Effector memory CD8-positive, alpha-beta T cell (primary cell): ENCODE measurements at regions not wholly inside any gene's neighbourhood (a gene's known extent, or its start where the extent isn't known, plus 50 kb on each side); places are given as distances from the start of the nearest gene placed in this dataset.
"Not testable (repeated sequence)": the region's sequence is repeated elsewhere in the genome, so short reads cannot be mapped to it uniquely, and the experiment has no call there.

Experiments
- ATAC-seq: fragments of 150-1000 bp; cut with Tn5 transposase; replicated peaks from 2 replicates; pipeline ENCODE4 v1.10.0; 2021; ENCODE audit warnings: mild to moderate bottlenecking, moderate library complexity
- DNase-seq, 3 experiments: peaks; one replicate each; pipeline ENCODE4 v3.0.0; 2021
- H3K27ac Mint-ChIP-seq, 2 donors: one replicate each; pipeline ENCODE4 v1.8.0; 2022; ENCODE audit warnings: mild to moderate bottlenecking in 2 of 2, mixed read lengths in 2 of 2, moderate library complexity in 2 of 2
- H3K27me3 Mint-ChIP-seq, 2 donors: one replicate each; pipeline ENCODE4 v1.8.0; 2022; ENCODE audit warnings: mixed read lengths in 2 of 2
- H3K36me3 Mint-ChIP-seq: one replicate; pipeline ENCODE4 v1.8.0; 2022; ENCODE audit warnings: mild to moderate bottlenecking, moderate library complexity, mixed read lengths; ENCODE audit not compliant: insufficient read depth
- H3K4me1 Mint-ChIP-seq, 2 donors: one replicate each; pipeline ENCODE4 v1.8.0; 2022; ENCODE audit warnings: low read depth in 2 of 2, mixed read lengths in 2 of 2
- H3K4me3 Mint-ChIP-seq, 2 donors: one replicate each; pipeline ENCODE4 v1.8.0; 2022; ENCODE audit warnings: mild to moderate bottlenecking in 2 of 2, mixed read lengths in 2 of 2, moderate library complexity in 2 of 2
- H3K9me3 Mint-ChIP-seq, 2 donors: one replicate each; pipeline ENCODE4 v1.8.0; 2022; ENCODE audit warnings: mixed read lengths in 2 of 2

- Mint-ChIP-seq H3K27me3 (peaks cover 5 to 8% of the 10 kb centered on the region in 2 donors), H3K36me3 (no peaks in the 10 kb centered on the region), H3K4me1 (peaks cover 0 to 1% of the 10 kb centered on the region in 2 donors), H3K27ac (no peak overlapping the region), H3K9me3 (no peaks in the 10 kb centered on the region), H3K4me3 (no peak overlapping the region)
- no peak for ATAC-seq
- no peak for DNase-seq
Measured at GRCh38 chr14:66009089-66009488, 477.1 kb upstream of the CCDC196 start.

GRCh38 chr14:66010695-66011094 lies 475.5 kb upstream of the CCDC196 start:
- no peak for DNase-seq
- no peak overlapping the region for H3K4me3 Mint-ChIP-seq
- H3K36me3 Mint-ChIP-seq = no peaks in the 10 kb centered on the region
- H3K27ac Mint-ChIP-seq = no peak overlapping the region
- peaks cover 7 to 8% of the 10 kb centered on the region in 2 donors for H3K27me3 Mint-ChIP-seq
- no peak for ATAC-seq
- H3K9me3 Mint-ChIP-seq = no peaks in the 10 kb centered on the region
- H3K4me1 Mint-ChIP-seq = no peaks in the 10 kb centered on the region

DNA sequence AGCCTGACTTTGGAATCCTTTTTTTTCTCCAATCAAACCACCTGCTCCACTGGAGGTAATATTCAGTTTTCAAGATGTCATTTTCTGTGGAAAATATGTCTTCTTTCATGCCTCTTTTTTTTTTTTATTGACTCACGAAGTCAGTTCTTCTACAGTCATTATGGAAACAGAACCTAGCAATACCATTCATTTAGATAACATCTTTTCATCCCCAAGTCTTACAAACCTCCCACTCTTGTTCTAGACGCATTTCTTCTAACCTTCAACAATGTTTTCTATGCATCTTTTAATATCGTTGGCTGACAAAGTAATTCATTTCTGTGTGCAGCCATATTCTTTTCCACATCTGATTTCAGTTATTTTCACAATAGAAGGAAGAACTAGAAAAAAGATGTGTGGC lies 474.3 kb upstream of the CCDC196 start:
- peak overlapping the region in 1 of 2 donors; percentile 2 for H3K27ac Mint-ChIP-seq
- no peak for ATAC-seq
- H3K36me3 Mint-ChIP-seq = no peaks in the 10 kb centered on the region
- H3K4me1 Mint-ChIP-seq = no peaks in the 10 kb centered on the region
- H3K27me3 Mint-ChIP-seq = peaks cover 8 to 19% of the 10 kb centered on the region in 2 donors
- no peaks in the 10 kb centered on the region for H3K9me3 Mint-ChIP-seq
- H3K4me3 Mint-ChIP-seq = no peak overlapping the region
- DNase-seq = no peak

DNA sequence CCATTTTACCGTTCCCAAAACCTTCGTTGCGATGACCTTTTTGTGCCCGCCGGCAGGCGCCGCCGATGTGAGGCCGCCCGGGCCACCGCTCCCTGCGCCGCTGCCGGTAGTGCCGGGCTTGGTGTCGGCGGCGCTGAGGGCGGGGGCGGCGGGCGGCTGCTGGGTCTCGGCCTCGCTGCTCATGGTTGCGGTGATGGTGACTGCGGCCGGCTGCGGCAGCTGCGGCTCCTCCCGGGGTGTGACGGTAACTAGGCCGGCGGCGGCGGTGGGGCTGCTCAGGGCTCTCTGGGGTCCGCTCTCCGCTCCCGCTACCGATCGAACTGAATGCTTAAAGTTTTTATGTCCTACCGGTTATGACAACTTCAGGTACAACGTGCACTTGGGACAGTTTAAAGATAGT lies 472.6 kb upstream of the CCDC196 start:
- ATAC-seq, H3K9me3 Mint-ChIP-seq, H3K4me3 Mint-ChIP-seq, DNase-seq, H3K4me1 Mint-ChIP-seq, H3K36me3 Mint-ChIP-seq, H3K27ac Mint-ChIP-seq: not testable (repeated sequence)
- H3K27me3 Mint-ChIP-seq = peaks cover 19 to 27% of the 10 kb centered on the region in 2 donors

DNA sequence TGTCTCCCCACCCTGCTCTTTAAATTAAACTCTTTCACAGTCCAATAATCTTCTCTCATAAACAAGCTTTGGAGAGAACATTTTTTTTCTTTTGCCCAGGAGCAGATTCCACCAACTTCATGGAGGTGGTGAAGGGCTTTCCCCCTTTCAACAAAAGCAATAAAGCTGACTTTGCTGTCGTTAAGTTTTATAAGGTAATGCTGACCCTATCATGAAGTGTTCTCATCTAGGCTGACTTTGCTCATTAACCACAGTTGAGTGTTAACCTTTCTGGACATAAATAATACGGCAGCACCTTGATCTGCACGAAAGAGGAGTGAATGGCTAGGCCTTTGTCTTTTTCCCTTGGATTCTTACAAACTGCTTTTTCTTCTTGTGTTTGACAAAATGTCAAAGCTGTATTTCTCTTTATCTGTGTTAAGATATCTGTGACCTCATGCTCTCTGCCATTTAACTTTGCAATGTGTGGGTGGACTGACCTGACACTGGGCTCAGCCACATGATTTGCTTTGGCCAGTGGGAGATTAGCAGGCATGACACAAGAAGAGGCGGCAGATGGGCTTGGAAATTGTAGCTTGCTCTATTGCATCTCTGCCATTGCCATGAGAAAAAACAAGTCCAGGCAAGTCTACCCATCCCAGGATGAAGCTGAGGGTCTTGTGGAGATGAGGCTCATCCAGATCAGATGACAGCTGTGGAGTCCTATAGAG lies 470.9 kb upstream of the CCDC196 start:
- Mint-ChIP-seq H3K4me3 (no peak overlapping the region), H3K27ac (no peak overlapping the region), H3K9me3 (no peaks in the 10 kb centered on the region), H3K4me1 (no peaks in the 10 kb centered on the region), H3K27me3 (peaks cover 17 to 23% of the 10 kb centered on the region in 2 donors), H3K36me3 (no peaks in the 10 kb centered on the region)
- ATAC-seq = no peak
- no peak for DNase-seq

- Mint-ChIP-seq H3K27ac (no peak overlapping the region), H3K36me3 (no peaks in the 10 kb centered on the region), H3K4me3 (no peak overlapping the region), H3K4me1 (no peaks in the 10 kb centered on the region), H3K27me3 (peaks cover 16 to 23% of the 10 kb centered on the region in 2 donors), H3K9me3 (no peaks in the 10 kb centered on the region)
- ATAC-seq (no peak), DNase-seq (no peak)
Measured at GRCh38 chr14:66017927-66018326, 468.2 kb upstream of the CCDC196 start.

- peak overlapping the region in 1 of 2 donors; percentile 19 for H3K27ac Mint-ChIP-seq
- H3K4me1 Mint-ChIP-seq = no peaks in the 10 kb centered on the region
- no peak for DNase-seq
- no peaks in the 10 kb centered on the region for H3K9me3 Mint-ChIP-seq
- no peaks in the 10 kb centered on the region for H3K36me3 Mint-ChIP-seq
- H3K4me3 Mint-ChIP-seq = no peak overlapping the region
- peaks cover 4 to 10% of the 10 kb centered on the region in 2 donors for H3K27me3 Mint-ChIP-seq
- ATAC-seq = no peak
Measured at GRCh38 chr14:66022526-66022925, 463.6 kb upstream of the CCDC196 start.

GRCh38 chr14:66025779-66026178 lies 460.4 kb upstream of the CCDC196 start:
- H3K9me3 Mint-ChIP-seq = peaks cover 0 to 7% of the 10 kb centered on the region in 2 donors
- H3K27me3 Mint-ChIP-seq = peaks cover 12 to 19% of the 10 kb centered on the region in 2 donors
- no peaks in the 10 kb centered on the region for H3K36me3 Mint-ChIP-seq
- no peak for ATAC-seq
- H3K4me1 Mint-ChIP-seq = no peaks in the 10 kb centered on the region
- DNase-seq = no peak
- H3K4me3 Mint-ChIP-seq = no peak overlapping the region
- H3K27ac Mint-ChIP-seq = no peak overlapping the region

DNA sequence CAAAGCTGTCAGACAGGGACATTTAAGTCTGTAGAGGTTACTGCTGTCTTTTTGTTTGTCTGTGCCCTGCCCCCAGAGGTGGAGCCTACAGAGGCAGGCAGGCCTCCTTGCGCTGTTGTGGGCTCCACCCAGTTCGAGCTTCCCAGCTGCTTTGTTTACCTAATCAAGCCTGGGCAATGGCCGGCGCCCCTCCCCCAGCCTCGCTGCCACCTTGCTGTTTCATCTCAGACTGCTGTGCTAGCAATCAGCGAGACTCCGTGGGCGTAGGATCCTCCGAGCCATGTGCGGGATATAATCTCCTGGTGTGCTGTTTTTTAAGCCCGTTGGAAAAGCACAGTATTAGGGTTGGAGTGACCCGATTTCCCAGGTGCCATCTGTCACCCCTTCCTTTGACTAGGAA lies 454.2 kb upstream of the CCDC196 start:
- not testable (repeated sequence) for DNase-seq, H3K36me3 Mint-ChIP-seq, H3K4me1 Mint-ChIP-seq, H3K9me3 Mint-ChIP-seq, H3K4me3 Mint-ChIP-seq, ATAC-seq, H3K27ac Mint-ChIP-seq
- H3K27me3 Mint-ChIP-seq = peaks cover 59 to 60% of the 10 kb centered on the region in 2 donors

GRCh38 chr14:66032800-66033199 lies 453.4 kb upstream of the CCDC196 start:
- Mint-ChIP-seq H3K27ac (no peak overlapping the region), H3K27me3 (peaks cover 59 to 61% of the 10 kb centered on the region in 2 donors), H3K4me1 (no peaks in the 10 kb centered on the region), H3K4me3 (no peak overlapping the region), H3K9me3 (peaks cover 2 to 7% of the 10 kb centered on the region in 2 donors), H3K36me3 (peaks cover 2% of the 10 kb centered on the region)
- DNase-seq (no peak), ATAC-seq (no peak)

DNA sequence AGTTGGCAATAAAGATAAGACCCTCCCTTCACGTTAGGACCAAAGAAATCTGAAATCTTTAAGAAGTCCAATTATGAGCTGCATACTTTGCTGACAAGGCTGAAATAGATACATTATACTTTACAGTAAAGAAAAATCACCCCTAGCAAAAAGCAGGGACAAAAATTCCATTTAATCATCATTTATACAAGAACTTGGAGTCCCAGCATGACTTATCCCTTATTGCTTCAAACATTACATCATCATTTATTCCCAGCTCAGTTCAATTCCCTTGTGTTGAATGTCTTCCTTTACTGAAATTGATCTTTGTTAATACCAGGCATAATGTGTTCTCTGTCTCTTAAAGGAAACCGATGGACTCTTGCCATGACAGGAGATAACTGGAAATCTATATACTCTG lies 449.6 kb upstream of the CCDC196 start:
- Mint-ChIP-seq H3K27me3 (peaks cover 49 to 50% of the 10 kb centered on the region in 2 donors), H3K9me3 (peaks cover 0 to 2% of the 10 kb centered on the region in 2 donors), H3K36me3 (peaks cover 2% of the 10 kb centered on the region), H3K27ac (no peak overlapping the region), H3K4me1 (no peaks in the 10 kb centered on the region), H3K4me3 (no peak overlapping the region)
- no peak for ATAC-seq
- no peak for DNase-seq

- peaks cover 2% of the 10 kb centered on the region for H3K36me3 Mint-ChIP-seq
Measured at GRCh38 chr14:66037361-66037760, 448.8 kb upstream of the CCDC196 start.

DNA sequence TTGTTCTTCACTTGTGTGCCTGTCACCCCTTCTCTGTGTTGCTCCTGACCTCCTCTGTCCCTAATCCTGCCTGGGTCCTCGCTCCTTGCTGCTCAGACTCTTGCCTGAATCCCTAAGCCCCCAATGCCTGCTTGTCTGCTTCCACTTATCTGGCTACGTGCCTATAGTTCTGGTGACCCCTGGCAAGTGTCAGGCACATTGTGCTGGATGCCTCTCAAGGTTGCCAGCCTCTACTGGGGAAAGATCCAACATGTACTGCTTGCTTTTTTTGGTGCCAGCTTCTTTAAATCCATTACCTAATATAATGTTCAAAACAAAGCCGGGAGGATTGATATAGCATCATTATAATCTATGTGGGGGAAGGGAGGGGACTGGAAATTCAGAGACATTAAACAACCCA lies 448.0 kb upstream of the CCDC196 start:
- ATAC-seq (no peak), DNase-seq (no peak)
- H3K4me3 Mint-ChIP-seq = no peak overlapping the region
- H3K4me1 Mint-ChIP-seq = no peaks in the 10 kb centered on the region
- H3K9me3 Mint-ChIP-seq = no peaks in the 10 kb centered on the region
- no peaks in the 10 kb centered on the region for H3K36me3 Mint-ChIP-seq
- peak overlapping the region in 1 of 2 donors; percentile 57 for H3K27ac Mint-ChIP-seq
- peaks cover 32 to 45% of the 10 kb centered on the region in 2 donors for H3K27me3 Mint-ChIP-seq

More at GRCh38 chr14:66037361-66037760, 448.8 kb upstream of the CCDC196 start:
- DNase-seq = no peak
- Mint-ChIP-seq H3K4me3 (no peak overlapping the region), H3K4me1 (no peaks in the 10 kb centered on the region), H3K27me3 (peaks cover 41 to 46% of the 10 kb centered on the region in 2 donors), H3K9me3 (peaks cover 0 to under 1% of the 10 kb centered on the region in 2 donors), H3K27ac (no peak overlapping the region)
- ATAC-seq = no peak

DNA sequence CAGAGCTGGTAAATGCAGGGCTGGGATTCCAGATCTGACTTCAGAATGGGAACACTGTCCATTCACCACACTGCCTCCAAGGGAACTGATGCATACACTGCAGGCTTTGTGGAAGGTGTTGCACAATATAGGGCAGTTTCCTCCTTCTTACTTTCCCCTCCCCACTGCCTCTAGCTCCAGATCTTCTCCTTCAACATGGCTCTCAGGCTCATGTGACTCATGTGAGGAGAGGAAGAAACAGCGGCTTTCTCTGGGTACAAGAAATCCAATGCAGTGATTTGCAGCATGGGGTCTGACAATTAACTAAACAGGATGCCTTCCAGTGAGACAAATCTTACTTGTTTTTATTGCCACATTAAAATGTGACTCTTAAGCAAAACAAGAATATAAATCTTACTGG lies 447.6 kb upstream of the CCDC196 start:
- no peaks in the 10 kb centered on the region for H3K36me3 Mint-ChIP-seq
- ATAC-seq (no peak), DNase-seq (no peak)
- H3K4me1 Mint-ChIP-seq = no peaks in the 10 kb centered on the region
- peaks cover 28 to 41% of the 10 kb centered on the region in 2 donors for H3K27me3 Mint-ChIP-seq
- peak overlapping the region in 1 of 2 donors; percentile 57 for H3K27ac Mint-ChIP-seq
- no peak overlapping the region for H3K4me3 Mint-ChIP-seq
- H3K9me3 Mint-ChIP-seq = no peaks in the 10 kb centered on the region
